Heart right ventricle (tissue), 16 donors: ENCODE measurements at regions not wholly inside any gene's neighbourhood (a gene's known extent, or its start where the extent isn't known, plus 50 kb on each side); places are given as distances from the start of the nearest gene placed in this dataset.
"Not testable (repeated sequence)": the region's sequence is repeated elsewhere in the genome, so short reads cannot be mapped to it uniquely, and the experiment has no call there.

Experiments
- ATAC-seq, 8 donors: fragments of 200-7000 bp; cut with Tn5 transposase; one replicate each; pipeline ENCODE4 v1.9.1; 2020; ENCODE audit warnings: mild to moderate bottlenecking in 8 of 8, moderate library complexity in 8 of 8, moderate number of reproducible peaks in 1 of 8
- DNase-seq, 2 donors: peaks; one replicate each; pipeline ENCODE4 v3.0.0-alpha.2; 2020
- H3K27ac ChIP-seq, 10 donors: fragments of 200-600 bp; sonication (generic) in 2 of 10; one replicate each; pipeline versions ENCODE4 v1.5.0 to v1.8.0; 2020 to 2022; ENCODE audit warnings: mild to moderate bottlenecking in 3 of 10
- H3K27me3 ChIP-seq, 7 donors: fragments of 200-600 bp; one replicate each; pipeline ENCODE4 v1.8.0; 2021 to 2022; ENCODE audit warnings: mild to moderate bottlenecking in 2 of 7
- H3K36me3 ChIP-seq, 9 donors: fragments of 200-600 bp; sonication (generic) in 1 of 9; one replicate each; pipeline versions ENCODE4 v1.5.0 to v1.8.0; 2020 to 2022; ENCODE audit warnings: mild to moderate bottlenecking in 2 of 9
- H3K4me1 ChIP-seq, 9 donors: fragments of 200-600 bp; sonication (generic) in 1 of 9; one replicate each; pipeline versions ENCODE4 v1.5.0 to v1.8.0; 2020 to 2022; ENCODE audit warnings: mild to moderate bottlenecking in 4 of 9
- H3K4me3 ChIP-seq, 10 donors: fragments of 200-600 bp; sonication (generic) in 2 of 10; one replicate each; pipeline versions ENCODE4 v1.5.0 to v1.8.0; 2020 to 2022; ENCODE audit warnings: mild to moderate bottlenecking in 7 of 10, moderate library complexity in 2 of 10
- H3K9me3 ChIP-seq, 11 donors: fragments of 200-600 bp in 10 of 11; sonication (generic) in 2 of 11; one replicate each; pipeline versions ENCODE4 v1.5.0 to v1.8.0; 2013 to 2022; ENCODE audit warnings: mild to moderate bottlenecking in 2 of 11, control low read depth in 1 of 11, moderate library complexity in 1 of 11
- CTCF ChIP-seq, 9 donors: fragments of 200-600 bp; sonication (generic) in 2 of 9; IDR thresholded peaks; one replicate each; pipeline versions ENCODE4 v1.5.0 to v1.8.0; 2021 to 2022; ENCODE audit warnings: antibody characterized with exemption in 9 of 9, mild to moderate bottlenecking in 5 of 9, moderate library complexity in 1 of 9
- WGBS, 2 donors: extraction: QIAGEN DNeasy Blood & Tissue Kit; methylation state at CpG; one replicate each; pipeline ENCODE4 v1.1.7; 2013; ENCODE audit warnings: inconsistent platforms in 1 of 2; 5-methylcytosine and 5-hydroxymethylcytosine counted together
- intact Hi-C, 10 donors: fragments of 100-400 bp; cut with DNase I; formaldehyde crosslinking; loops; one replicate each; pipeline versions ENCODE4 v1.11.1 to v1.14.2; 2022
- donor health status: Arrhythmogenic right ventricular cardiomyopathy.
- donor health status: ischemic (EF 13 %, LVEDD 7.1; RV severe dilation, severe dysfunction).
- donor health status: healthy with polysubstance abuse.
- donor health status: DM: no; HTN: yes; CAD: no.
- donor health status: DM: no; HTN: no; CAD: no.
- donor health status: ischemic (EF 25% LVEDD 6.9; RV normal size, moderate dysfunction).
- donor health status: ischemic (EF 25% LVEDD 5.7; RV mildly dilated, moderate dysfunction).
- donor health status: healthy.
- donor health status: DM: yes; HTN: yes; CAD: no.
- donor health status: Ischemic cardiomyopathy.
- donor health status: ischemic (EF 35%, LVEDD 5.7; RV mildly dilated, moderate dysfunction).
- donor health status: nonischemic (EF 11% LVEDD 7.7; RV severe dilation, severe dysfunction).
- donor health status: DM: yes; HTN: yes; CAD: no.
- donor health status: PGD.
- donor health status: ischemic (EF 29% LVEDD 5.4; RV normal size, mild dysfunction).
- donor health status: nonischemic (EF 23%, LVEDD 6.1; RV moderate dilation, normal function).

GRCh38 chr13:100787899-100788298 lies 113.3 kb upstream of the TMTC4 start:
- Histone ChIP-seq H3K4me1 (peaks cover 0 to 6% (median 0%) of the 10 kb centered on the region in 9 donors), H3K36me3 (no peaks in the 10 kb centered on the region), H3K27ac (no peak overlapping the region), H3K4me3 (no peak overlapping the region), H3K27me3 (peaks cover 0 to 5% (median 0%) of the 10 kb centered on the region in 7 donors), H3K9me3 (peaks cover 0 to 12% (median 0%) of the 10 kb centered on the region in 11 donors)
- 84 to 93% methylated on average over 1 of the region's 1 CpG for WGBS, 2 donors
- no peak for ATAC-seq
- TF ChIP-seq CTCF (IDR thresholded peaks at IDR 0.05): no peak
- no peak for DNase-seq
- intact Hi-C loops: no loop called here

GRCh38 chr13:100776686-100777085 lies 102.1 kb upstream of the TMTC4 start:
- H3K9me3 ChIP-seq, H3K27ac ChIP-seq, H3K4me1 ChIP-seq, ATAC-seq, H3K36me3 ChIP-seq, H3K4me3 ChIP-seq, H3K27me3 ChIP-seq, intact Hi-C loops, DNase-seq: not testable (repeated sequence)
- WGBS, 2 donors: 95 to 96% methylated on average over 2 of the region's 2 CpGs

GRCh38 chr13:100773923-100774663 lies 99.5 kb upstream of the TMTC4 start:
- TF ChIP-seq CTCF (IDR thresholded peaks at IDR 0.05): no peak
- WGBS, 2 donors: 84 to 85% methylated on average over 13 of the region's 13 CpGs
- DNase-seq: no peak

GRCh38 chr13:100773429-100773828 lies 98.8 kb upstream of the TMTC4 start:
- H3K9me3 ChIP-seq: peaks cover 0 to 11% (median 0%) of the 10 kb centered on the region in 11 donors
- TF ChIP-seq CTCF (IDR thresholded peaks at IDR 0.05): no peak
- H3K27ac ChIP-seq: no peak overlapping the region
- no peak for DNase-seq
- WGBS, 2 donors: 88 to 94% methylated on average over 3 of the region's 3 CpGs
- intact Hi-C loops: no loop called here
- H3K36me3 ChIP-seq: no peaks in the 10 kb centered on the region
- H3K4me1 ChIP-seq: no peaks in the 10 kb centered on the region
- no peak overlapping the region for H3K4me3 ChIP-seq
- ATAC-seq: no peak
- H3K27me3 ChIP-seq: no peaks in the 10 kb centered on the region

More at GRCh38 chr13:100773923-100774663, 99.5 kb upstream of the TMTC4 start:
- no peak overlapping the region for H3K4me3 ChIP-seq
- H3K27ac ChIP-seq: no peak overlapping the region
- H3K36me3 ChIP-seq: no peaks in the 10 kb centered on the region
- ATAC-seq: no peak
- H3K27me3 ChIP-seq: no peaks in the 10 kb centered on the region
- H3K4me1 ChIP-seq: no peaks in the 10 kb centered on the region
- peaks cover 0 to 11% (median 0%) of the 10 kb centered on the region in 11 donors for H3K9me3 ChIP-seq
- intact Hi-C loops: no loop called here

GRCh38 chr13:100767192-100767591 lies 92.6 kb upstream of the TMTC4 start:
- Histone ChIP-seq H3K9me3 (peaks cover 0 to 11% (median 0%) of the 10 kb centered on the region in 11 donors), H3K4me1 (no peaks in the 10 kb centered on the region), H3K27ac (no peak overlapping the region), H3K4me3 (no peak overlapping the region), H3K27me3 (no peaks in the 10 kb centered on the region), H3K36me3 (no peaks in the 10 kb centered on the region)
- ATAC-seq (no peak), DNase-seq (no peak)
- no peak for TF ChIP-seq CTCF (IDR thresholded peaks at IDR 0.05)
- intact Hi-C loops: no loop called here
- WGBS, 2 donors: 86 to 93% methylated on average over 2 of the region's 2 CpGs

GRCh38 chr13:100766570-100766969 lies 92.0 kb upstream of the TMTC4 start:
- intact Hi-C loops, ATAC-seq: not testable (repeated sequence)
- peaks cover 0 to 11% (median 0%) of the 10 kb centered on the region in 11 donors for H3K9me3 ChIP-seq

More at GRCh38 chr13:100766570-100766969, 92.0 kb upstream of the TMTC4 start:
- not testable (repeated sequence) for H3K27ac ChIP-seq, DNase-seq, H3K4me3 ChIP-seq, H3K4me1 ChIP-seq, H3K36me3 ChIP-seq, H3K27me3 ChIP-seq
- 65 to 72% methylated on average over 4 of the region's 4 CpGs for WGBS, 2 donors
